ENCODE measurements at regions not wholly inside any gene's neighbourhood (a gene's known extent, or its start where the extent isn't known, plus 50 kb on each side); places are given as distances from the start of the nearest gene placed in this dataset.
A peak's percentile ranks its signal among the peaks of the same experiment; 100 is the strongest.

GRCh38 chr2:42865884-42866881 lies 73.8 kb upstream of the HAAO start:
- no peak overlapping the region for H3K4me2 ChIP-seq (ENCODE audit: insufficient read depth, low read length)
- no peaks in the 10 kb centered on the region for H3K27me3 ChIP-seq (ENCODE audit: insufficient read depth, low read length)
- peaks cover 6% of the 10 kb centered on the region for H3K9me3 ChIP-seq (ENCODE audit: low read depth, low read length)
- H4K20me1 ChIP-seq (ENCODE audit: insufficient read depth, low read length) = no peaks in the 10 kb centered on the region
- H3K79me2 ChIP-seq (ENCODE audit: insufficient read depth, low read length) = no peaks in the 10 kb centered on the region
- no peak for DNase-seq (ENCODE audit: insufficient read length, low spot score, missing footprints)
- H3K4me3 ChIP-seq (ENCODE audit: insufficient read depth, low read length) = no peak overlapping the region
- H3K27ac ChIP-seq (ENCODE audit: low read depth, low read length) = no peak overlapping the region
- H3K4me1 ChIP-seq (ENCODE audit: insufficient read depth, low read length) = no peaks in the 10 kb centered on the region
- peak overlapping the region; percentile 80 for H2AFZ ChIP-seq (ENCODE audit: low read length)
- TF ChIP-seq, protein P1, sequence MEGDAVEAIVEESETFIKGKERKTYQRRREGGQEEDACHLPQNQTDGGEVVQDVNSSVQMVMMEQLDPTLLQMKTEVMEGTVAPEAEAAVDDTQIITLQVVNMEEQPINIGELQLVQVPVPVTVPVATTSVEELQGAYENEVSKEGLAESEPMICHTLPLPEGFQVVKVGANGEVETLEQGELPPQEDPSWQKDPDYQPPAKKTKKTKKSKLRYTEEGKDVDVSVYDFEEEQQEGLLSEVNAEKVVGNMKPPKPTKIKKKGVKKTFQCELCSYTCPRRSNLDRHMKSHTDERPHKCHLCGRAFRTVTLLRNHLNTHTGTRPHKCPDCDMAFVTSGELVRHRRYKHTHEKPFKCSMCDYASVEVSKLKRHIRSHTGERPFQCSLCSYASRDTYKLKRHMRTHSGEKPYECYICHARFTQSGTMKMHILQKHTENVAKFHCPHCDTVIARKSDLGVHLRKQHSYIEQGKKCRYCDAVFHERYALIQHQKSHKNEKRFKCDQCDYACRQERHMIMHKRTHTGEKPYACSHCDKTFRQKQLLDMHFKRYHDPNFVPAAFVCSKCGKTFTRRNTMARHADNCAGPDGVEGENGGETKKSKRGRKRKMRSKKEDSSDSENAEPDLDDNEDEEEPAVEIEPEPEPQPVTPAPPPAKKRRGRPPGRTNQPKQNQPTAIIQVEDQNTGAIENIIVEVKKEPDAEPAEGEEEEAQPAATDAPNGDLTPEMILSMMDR (IDR thresholded peaks at IDR 0.05; ENCODE audit: extremely low read depth, low read depth, low read length) = no peak
- H3K36me3 ChIP-seq (ENCODE audit: insufficient read depth, low read length) = no peaks in the 10 kb centered on the region

DNA sequence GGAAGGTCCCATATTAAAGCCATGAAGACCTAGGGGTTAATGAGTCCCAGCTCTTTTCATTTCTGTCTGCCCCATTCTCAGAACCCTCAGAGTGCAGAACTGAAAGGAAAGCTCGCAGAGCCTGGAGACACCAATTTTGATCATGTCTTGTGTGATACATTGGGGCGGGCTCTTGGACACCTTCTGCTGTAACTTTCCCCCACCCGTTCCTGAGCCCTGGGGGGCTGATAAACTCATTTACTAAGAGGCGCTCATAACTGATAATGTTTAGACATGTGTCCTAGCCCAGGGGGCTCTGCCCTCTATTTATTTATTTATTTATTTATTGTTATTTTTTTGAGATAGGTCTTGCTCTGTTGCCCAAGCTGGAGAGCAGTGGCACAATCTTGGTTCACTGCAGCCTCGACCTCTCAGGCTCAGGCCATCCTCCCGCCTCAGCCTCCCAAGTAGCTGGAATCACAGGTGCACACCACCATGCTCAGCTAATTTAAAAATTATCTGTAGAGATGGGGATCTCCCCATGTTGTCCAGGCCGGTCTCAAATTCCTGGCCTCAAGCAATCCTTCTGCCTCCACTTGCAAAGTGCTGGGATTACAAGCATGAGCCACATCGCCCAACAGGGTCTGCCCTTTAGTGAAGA lies 72.4 kb upstream of the HAAO start:
- H3K4me2 ChIP-seq (ENCODE audit: insufficient read depth, low read length) = no peak overlapping the region
- H3K79me2 ChIP-seq (ENCODE audit: insufficient read depth, low read length) = no peaks in the 10 kb centered on the region
- no peak overlapping the region for H3K27ac ChIP-seq (ENCODE audit: low read depth, low read length)
- no peaks in the 10 kb centered on the region for H3K36me3 ChIP-seq (ENCODE audit: insufficient read depth, low read length)
- peaks cover 6% of the 10 kb centered on the region for H3K9me3 ChIP-seq (ENCODE audit: low read depth, low read length)
- no peaks in the 10 kb centered on the region for H4K20me1 ChIP-seq (ENCODE audit: insufficient read depth, low read length)
- no peaks in the 10 kb centered on the region for H3K27me3 ChIP-seq (ENCODE audit: insufficient read depth, low read length)
- peaks cover 5% of the 10 kb centered on the region for H3K4me1 ChIP-seq (ENCODE audit: insufficient read depth, low read length)
- TF ChIP-seq, protein P1 (IDR thresholded peaks at IDR 0.05; ENCODE audit: extremely low read depth, low read depth, low read length) = no peak
- no peak for DNase-seq (ENCODE audit: insufficient read length, low spot score, missing footprints)
- no peak overlapping the region for H2AFZ ChIP-seq (ENCODE audit: low read length)
- H3K4me3 ChIP-seq (ENCODE audit: insufficient read depth, low read length) = no peak overlapping the region

DNA sequence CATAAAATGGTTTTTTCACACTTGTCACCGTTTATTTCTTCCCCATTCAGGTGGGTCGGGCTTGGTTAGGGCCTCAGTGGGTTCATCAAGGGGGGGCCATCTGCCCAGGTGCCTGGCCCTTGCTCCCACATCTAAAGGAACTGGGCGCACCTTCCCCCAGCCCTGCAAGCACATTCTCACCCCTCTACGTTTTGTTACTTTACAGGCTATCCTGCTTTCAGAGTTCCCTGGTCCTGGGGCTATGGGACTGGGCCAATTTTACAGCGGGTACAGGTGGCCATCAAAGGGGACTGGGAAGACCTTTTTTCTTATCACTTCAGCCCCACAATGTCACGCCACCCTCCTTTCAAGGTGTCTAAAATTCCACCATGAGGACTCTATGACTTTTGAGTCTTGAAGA lies 71.8 kb upstream of the HAAO start:
- TF ChIP-seq, protein P1 (IDR thresholded peaks at IDR 0.05; ENCODE audit: extremely low read depth, low read depth, low read length) = no peak

DNA sequence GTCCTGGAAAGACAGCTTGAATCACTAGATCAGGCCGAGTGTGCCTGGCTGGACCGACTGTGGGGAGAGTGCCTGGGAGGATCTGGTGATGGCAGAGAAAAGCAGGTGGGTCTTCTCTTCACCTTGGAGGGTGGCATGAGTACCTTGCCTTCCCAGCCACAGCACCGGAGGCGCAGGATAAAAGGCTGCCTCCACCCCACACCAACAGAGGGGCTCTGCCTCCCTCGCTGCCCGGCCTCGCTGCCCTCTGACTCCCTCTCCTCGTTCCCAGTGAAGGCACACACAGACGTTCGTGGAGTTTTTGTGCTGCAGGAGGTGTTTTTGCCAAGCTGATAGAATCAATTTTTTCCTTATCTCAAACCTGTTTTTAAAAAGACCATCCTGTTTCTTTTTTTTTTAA lies 71.4 kb upstream of the HAAO start:
- TF ChIP-seq, protein P1 (IDR thresholded peaks at IDR 0.05; ENCODE audit: extremely low read depth, low read depth, low read length) = no peak
- H2AFZ ChIP-seq (ENCODE audit: low read length) = no peak overlapping the region
- H3K4me2 ChIP-seq (ENCODE audit: insufficient read depth, low read length) = no peak overlapping the region
- peaks cover 5% of the 10 kb centered on the region for H3K9me3 ChIP-seq (ENCODE audit: low read depth, low read length)
- no peak overlapping the region for H3K4me3 ChIP-seq (ENCODE audit: insufficient read depth, low read length)
- no peaks in the 10 kb centered on the region for H4K20me1 ChIP-seq (ENCODE audit: insufficient read depth, low read length)
- no peaks in the 10 kb centered on the region for H3K36me3 ChIP-seq (ENCODE audit: insufficient read depth, low read length)
- H3K27ac ChIP-seq (ENCODE audit: low read depth, low read length) = no peak overlapping the region
- no peaks in the 10 kb centered on the region for H3K79me2 ChIP-seq (ENCODE audit: insufficient read depth, low read length)
- DNase-seq (ENCODE audit: insufficient read length, low spot score, missing footprints) = no peak
- peaks cover 11% of the 10 kb centered on the region for H3K4me1 ChIP-seq (ENCODE audit: insufficient read depth, low read length)
- H3K27me3 ChIP-seq (ENCODE audit: insufficient read depth, low read length) = no peaks in the 10 kb centered on the region

More for the DNA sequence above, 71.8 kb upstream of the HAAO start:
- H3K4me2 ChIP-seq (ENCODE audit: insufficient read depth, low read length) = no peak overlapping the region
- H3K9me3 ChIP-seq (ENCODE audit: low read depth, low read length) = peaks cover 6% of the 10 kb centered on the region
- no peaks in the 10 kb centered on the region for H3K36me3 ChIP-seq (ENCODE audit: insufficient read depth, low read length)
- H4K20me1 ChIP-seq (ENCODE audit: insufficient read depth, low read length) = no peaks in the 10 kb centered on the region
- H2AFZ ChIP-seq (ENCODE audit: low read length) = no peak overlapping the region
- H3K27ac ChIP-seq (ENCODE audit: low read depth, low read length) = no peak overlapping the region
- H3K4me1 ChIP-seq (ENCODE audit: insufficient read depth, low read length) = peaks cover 10% of the 10 kb centered on the region
- H3K27me3 ChIP-seq (ENCODE audit: insufficient read depth, low read length) = no peaks in the 10 kb centered on the region
- no peaks in the 10 kb centered on the region for H3K79me2 ChIP-seq (ENCODE audit: insufficient read depth, low read length)
- DNase-seq (ENCODE audit: insufficient read length, low spot score, missing footprints) = no peak
- H3K4me3 ChIP-seq (ENCODE audit: insufficient read depth, low read length) = no peak overlapping the region

Data from osteoblast (primary cell).